GM18517 (cell line): ENCODE measurements at regions not wholly inside any gene's neighbourhood (a gene's known extent, or its start where the extent isn't known, plus 50 kb on each side); places are given as distances from the start of the nearest gene placed in this dataset.
"Not testable (repeated sequence)": the region's sequence is repeated elsewhere in the genome, so short reads cannot be mapped to it uniquely, and the experiment has no call there.

Source experiments
- ATAC-seq: cut with Tn5 transposase; IDR thresholded peaks from one replicate; pipeline ENCODE4 v1.9.1; 2021; ENCODE audit warnings: mild to moderate bottlenecking, moderate library complexity; ENCODE audit not compliant: unreplicated experiment

DNA sequence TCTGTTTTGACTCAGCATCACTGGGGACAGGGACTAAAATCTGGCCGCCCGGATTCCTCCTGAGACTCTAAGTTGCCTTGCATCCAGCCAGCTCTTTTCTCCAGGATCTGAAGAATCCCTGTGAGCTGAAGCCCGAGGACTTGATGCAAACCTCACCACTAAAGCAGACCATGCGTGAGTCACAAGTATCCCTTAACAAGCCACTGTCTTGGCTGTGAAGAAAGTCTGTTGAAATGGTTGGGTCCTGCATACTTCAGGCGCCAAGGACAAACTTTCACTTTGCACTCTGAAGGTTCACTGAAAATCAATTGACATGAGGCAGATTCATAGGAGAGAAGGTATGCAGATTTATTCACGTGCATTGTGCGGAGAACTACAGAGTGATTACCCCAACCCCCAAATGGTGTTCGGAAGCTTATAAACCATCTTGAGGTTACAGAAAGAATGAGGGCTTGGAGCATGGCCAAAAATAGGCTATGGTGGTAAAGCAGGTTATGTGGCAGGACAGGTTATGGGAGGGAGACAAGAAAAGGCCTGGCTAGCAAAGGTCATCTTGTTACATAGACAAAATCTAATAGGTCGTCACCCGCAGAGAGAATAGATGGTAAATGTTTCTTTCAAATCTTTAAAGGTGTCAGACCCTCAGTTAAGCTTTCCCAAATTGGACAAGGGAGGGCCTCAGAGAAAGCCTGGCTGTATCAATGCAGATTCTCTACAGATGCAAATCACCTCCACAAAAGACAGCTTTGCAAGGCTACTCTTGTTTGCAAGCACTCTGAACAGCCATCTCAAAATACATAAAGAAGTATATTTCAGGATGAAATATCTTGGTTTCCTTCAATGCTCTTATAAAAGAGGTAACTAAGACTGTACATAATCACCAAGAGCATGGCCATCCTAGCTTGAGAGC lies 126.3 kb upstream of the PLAAT1 start:
- ATAC-seq, result no peak

DNA sequence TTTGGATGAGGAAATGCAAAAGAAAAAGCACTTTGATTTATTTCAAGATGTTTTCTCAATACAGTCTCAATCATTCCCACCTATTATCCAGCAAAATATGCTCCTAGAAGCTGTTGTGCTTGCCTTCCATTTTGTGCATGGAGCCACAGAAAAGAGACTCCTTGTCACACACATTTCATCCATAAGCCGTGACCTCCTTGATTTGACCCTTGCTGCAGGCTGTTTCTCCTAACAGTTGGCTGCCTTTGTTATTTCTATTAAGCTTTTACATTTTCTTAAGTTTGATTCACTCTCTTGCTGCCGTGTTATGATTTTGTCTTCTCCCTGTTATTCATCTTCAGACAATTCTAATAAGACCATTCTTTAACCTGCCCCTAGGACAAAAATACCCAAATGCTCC lies 124.2 kb upstream of the PLAAT1 start:
- ATAC-seq, result no peak

GRCh38 chr3:193118907-193119306 lies 122.1 kb upstream of the PLAAT1 start:
- no peak for ATAC-seq

DNA sequence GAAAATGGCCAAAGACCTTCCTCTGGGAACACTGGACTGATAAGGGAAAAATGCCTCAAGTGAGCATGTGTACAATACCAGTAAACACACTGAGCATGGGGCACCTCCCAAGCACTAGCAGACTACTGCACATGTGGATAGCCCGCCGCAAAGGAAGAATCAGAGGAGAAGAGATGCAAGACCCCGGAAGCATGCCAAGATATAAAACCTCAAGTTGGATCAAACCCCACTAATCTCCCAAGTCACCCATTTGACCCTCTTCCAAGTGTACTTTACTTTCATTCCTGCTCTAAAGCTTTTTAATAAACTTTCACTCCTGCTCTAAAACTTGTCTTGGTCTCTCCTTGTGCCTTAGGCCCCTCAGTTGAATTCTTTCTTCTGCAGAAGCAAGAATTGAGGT lies 121.1 kb upstream of the PLAAT1 start:
- no peak for ATAC-seq

- ATAC-seq, result no peak
These were observed 116.2 kb upstream of the PLAAT1 start for GRCh38 chr3:193124861-193125260.

DNA sequence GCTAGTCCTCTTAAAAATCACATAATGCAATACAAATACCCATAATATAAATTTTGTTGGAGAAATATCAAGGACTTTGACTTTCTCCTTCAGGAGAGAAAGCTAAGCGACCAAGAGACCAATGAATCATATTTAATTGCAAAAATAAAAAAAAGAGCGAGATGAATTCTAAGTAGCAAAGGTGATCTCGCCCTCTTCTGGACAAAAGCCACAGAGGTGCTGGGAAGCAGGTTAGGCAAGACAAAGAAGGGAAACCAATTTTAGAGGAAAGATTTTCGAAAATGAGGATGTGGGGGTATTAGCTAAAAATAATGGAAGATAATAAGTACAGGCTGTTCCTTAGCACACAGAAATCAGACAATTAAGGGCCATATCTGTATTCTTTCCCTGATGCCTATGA lies 111.4 kb upstream of the PLAAT1 start:
- ATAC-seq, result no peak

GRCh38 chr3:193130576-193130975 lies 110.4 kb upstream of the PLAAT1 start:
- ATAC-seq, result no peak

GRCh38 chr3:193132241-193132640 lies 108.8 kb upstream of the PLAAT1 start:
- no peak for ATAC-seq

DNA sequence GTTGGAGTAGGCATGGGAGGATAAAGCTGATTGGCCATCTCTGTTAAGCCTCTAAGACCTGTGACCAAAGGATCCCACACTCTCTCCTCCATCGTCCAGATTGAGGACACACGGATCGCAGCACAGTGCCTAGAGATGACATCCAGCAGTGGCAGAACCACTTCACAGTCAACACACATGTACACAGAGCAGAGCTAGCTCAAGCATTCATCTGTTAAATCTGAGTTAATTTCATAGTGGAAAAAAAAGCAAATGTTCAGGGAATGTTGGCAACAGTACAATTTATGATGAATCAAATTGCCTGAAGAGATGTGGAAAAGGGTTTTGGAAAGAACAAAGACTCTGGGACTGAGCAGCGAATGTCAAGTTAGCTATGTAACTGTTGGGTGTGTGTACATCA lies 108.1 kb upstream of the PLAAT1 start:
- no peak for ATAC-seq

- ATAC-seq, result no peak
These were observed 106.2 kb upstream of the PLAAT1 start for GRCh38 chr3:193134856-193135255.

DNA sequence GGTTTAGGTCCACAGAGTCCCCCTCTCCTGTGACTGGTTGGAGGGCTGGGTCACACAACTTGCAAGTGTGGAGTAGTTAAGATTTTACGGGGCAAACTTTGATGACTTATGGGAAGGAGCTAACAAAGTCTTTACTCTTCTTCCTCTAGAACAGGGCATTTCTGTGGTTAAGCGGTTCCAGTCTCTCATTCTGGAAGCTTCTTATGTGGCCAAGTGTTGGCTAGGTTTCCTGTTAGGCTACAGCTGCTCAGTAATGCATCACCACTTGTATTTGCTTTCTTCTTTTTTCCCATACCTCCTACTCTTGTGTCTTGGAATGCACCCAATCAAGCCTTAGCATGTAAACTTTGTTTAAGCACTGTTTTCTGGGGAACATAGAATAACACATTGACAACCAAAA lies 100.6 kb upstream of the PLAAT1 start:
- ATAC-seq, result no peak

GRCh38 chr3:193145248-193145647 lies 95.8 kb upstream of the PLAAT1 start:
- no peak for ATAC-seq

DNA sequence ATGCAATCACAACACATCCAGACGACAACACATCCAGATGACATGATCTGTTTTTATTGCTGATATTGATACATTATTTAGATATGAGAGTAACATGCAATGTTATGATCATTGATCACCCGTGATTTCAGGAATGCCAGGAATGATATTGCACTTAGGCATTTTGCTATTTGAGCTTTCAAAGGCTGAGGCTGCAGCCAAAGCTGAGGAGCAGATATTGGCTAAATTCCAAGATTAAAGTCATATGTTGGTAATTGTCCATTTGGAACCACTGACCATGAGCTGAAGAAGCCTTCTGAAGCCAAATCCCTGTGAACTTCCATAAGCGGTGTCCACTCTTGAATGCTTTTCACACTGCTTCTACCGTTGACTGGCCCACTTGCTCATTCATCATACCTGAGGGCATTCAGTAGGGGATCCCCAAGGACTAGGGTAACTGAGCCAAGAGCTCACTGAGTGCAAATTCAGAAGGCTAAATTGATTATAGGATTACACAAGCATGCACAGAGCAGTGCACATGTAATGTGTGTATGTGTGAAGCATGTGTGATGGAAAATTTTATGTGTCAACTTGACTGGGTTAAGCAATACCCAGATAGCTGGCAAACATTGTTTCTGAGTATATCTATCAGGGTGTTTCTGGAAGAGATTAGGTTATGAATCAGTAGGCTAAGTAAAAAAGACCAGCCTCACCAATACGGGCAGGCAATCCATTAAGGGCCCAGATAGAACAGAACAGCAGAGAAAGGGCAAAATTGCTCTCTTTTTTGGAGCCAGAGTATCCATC lies 92.1 kb upstream of the PLAAT1 start:
- no peak for ATAC-seq

- ATAC-seq, result no peak
These were observed 91.0 kb upstream of the PLAAT1 start for GRCh38 chr3:193149998-193150397.

DNA sequence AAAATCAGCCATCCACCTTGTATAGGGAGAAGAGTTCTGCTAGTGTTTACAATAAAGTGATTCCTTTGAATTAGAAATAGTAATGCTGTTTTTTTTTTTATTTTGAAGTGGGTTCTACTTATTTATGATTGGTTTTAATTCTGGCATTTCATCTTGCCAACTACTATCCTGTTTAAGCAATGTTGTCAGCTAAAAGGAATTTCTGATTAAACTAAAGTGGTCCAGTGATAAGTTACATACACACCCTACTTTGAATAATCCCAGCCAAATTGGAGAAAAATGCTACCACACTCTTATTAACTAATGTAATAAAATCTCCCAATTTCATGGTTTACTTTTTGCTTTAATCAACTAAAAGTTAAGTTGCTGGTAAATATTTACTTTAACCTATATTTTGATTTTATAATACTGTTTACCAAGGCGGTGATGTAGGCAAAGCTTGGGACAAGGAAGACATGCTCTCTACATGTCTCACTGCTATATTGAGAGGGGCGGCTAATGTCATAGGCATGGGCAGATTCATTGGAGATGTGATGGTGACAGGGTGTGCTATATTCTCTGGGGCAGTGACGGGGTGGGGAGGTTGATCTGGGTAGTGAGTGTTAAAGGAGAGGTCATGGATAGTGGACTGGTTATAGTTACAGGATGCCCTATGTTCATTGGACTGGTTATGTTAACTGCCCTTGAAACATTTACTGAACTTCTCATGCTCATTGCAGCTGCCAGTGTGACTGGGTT lies 85.8 kb upstream of the PLAAT1 start:
- ATAC-seq, result not testable (repeated sequence)

DNA sequence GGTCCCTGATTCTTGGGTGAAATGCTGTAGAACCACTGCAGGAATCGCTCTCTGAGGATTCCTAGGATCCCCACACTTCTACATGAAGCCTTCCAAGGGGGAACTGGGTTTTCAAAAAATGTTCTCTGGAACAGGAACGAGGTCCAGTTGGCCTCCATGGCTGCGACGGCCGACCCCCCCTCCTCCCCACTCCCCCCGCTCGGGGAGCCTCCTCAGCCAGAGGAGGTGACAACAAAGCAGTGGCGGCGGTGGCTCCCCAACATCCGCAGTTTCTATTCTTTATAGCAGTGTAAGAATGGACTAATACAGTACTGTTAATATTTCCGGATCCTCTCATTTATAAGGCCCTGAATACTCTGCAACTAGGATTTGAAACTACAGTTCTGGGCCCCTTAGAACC lies 84.0 kb upstream of the PLAAT1 start:
- no peak for ATAC-seq

DNA sequence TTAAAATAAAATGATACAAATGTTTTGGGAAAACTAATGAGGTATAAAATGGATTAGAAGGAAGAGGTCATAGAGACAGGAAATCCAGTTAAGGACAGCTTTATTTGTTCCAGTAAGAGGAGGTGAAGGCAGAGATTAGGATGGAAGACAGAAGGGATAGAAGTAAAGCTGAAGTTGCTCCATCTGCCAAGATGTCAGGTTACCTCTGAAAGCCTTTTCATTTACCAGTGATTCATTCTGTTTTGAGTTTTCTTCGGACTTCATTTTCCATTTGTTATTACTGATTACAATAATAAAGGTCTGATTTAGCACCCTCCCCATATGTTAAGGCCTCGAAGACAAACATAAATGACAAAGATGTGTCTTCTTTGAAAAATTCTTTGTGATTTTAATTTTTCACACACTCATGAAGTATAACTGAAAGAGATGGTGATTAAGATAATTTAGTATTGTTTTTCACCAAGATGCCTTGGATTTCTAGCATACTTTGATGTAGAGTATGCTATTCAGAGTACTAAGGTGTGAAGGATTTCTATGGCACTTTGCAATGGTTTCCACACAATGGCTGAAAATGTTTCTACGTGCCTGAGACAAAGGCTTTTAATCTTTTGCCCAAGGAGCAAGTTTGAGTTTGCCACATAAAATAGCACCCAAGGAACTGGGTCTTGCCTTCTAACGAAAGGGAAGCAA lies 75.4 kb upstream of the PLAAT1 start:
- ATAC-seq, result no peak

GRCh38 chr3:193168931-193169330 lies 72.1 kb upstream of the PLAAT1 start:
- ATAC-seq, result no peak

DNA sequence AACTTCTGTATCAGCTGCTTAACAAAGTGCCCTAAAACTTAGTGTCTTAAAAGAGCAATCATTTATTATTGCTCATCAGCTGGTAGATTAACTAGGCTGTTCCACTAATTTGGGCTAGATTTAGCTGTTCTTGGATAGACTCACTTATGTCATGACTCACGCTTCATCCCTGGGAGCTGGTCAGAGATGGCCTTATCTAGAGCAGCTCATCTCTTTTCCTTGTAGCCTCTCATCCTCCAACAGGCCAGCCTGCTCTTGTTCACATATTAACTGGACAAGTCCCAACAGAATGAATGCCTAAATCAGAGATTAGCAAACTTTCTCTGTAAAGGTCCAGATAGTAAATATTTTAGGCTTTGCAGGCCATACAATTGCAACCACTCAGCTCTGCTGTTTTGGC lies 66.9 kb upstream of the PLAAT1 start:
- ATAC-seq, result no peak

- not testable (repeated sequence) for ATAC-seq
These were observed 61.5 kb upstream of the PLAAT1 start for GRCh38 chr3:193179332-193180012.
